ENCODE measurements at regions not wholly inside any gene's neighbourhood (a gene's known extent, or its start where the extent isn't known, plus 50 kb on each side); places are given as distances from the start of the nearest gene placed in this dataset.

GRCh38 chr22:22423681-22424080, 84.9 kb downstream of the ZNF280B start:
- H2BK20ac ChIP-seq (ENCODE audit: low read depth, low read length): no peak overlapping the region
- POLR2A ChIA-PET (ENCODE audit: unreplicated experiment): no interaction called here
- H3K9me1 ChIP-seq (ENCODE audit: insufficient read depth, low read length): no peaks in the 10 kb centered on the region
- no peak overlapping the region for H3K56ac ChIP-seq (ENCODE audit: extremely low read depth, insufficient read depth, low read length)
- no peak overlapping the region for H2BK15ac ChIP-seq (ENCODE audit: low read depth, low read length)
- TF ChIP-seq POLR2A (IDR thresholded peaks at IDR 0.05; ENCODE audit: low read depth, low read length) (no peak), BHLHE40 (IDR thresholded peaks at IDR 0.05; ENCODE audit: low read depth, low read length) (no peak), MXI1 (IDR thresholded peaks at IDR 0.05; ENCODE audit: borderline replicate concordance, low read depth, low read length) (no peak), SMC3 (IDR thresholded peaks at IDR 0.05; ENCODE audit: low read depth, low read length) (no peak), MAFK (IDR thresholded peaks at IDR 0.05; ENCODE audit: low read depth, low read length) (no peak), ELK1 (IDR thresholded peaks at IDR 0.05; ENCODE audit: borderline replicate concordance, low read depth, low read length) (no peak), FOS (IDR thresholded peaks at IDR 0.05; ENCODE audit: low read depth, low read length) (no peak), CEBPB (IDR thresholded peaks at IDR 0.05; ENCODE audit: low read depth, low read length) (no peak), NFE2L2 (IDR thresholded peaks at IDR 0.05; ENCODE audit: low read depth, low read length) (no peak), RFX5 (IDR thresholded peaks at IDR 0.05; ENCODE audit: low read depth, low read length) (no peak)
- no peak overlapping the region for H3K27ac ChIP-seq (ENCODE audit: insufficient read depth, low read length)
- H3K9me3 ChIP-seq (ENCODE audit: control insufficient read depth, insufficient read depth, low read length): no peaks in the 10 kb centered on the region
- intact Hi-C loops (cut with micrococcal nuclease) (loop anchor here (2.0 kb wide), 1 partner anchor 217 kb away; no protein-coding TSS in a partner anchor), in situ Hi-C loops (cut with MboI; ENCODE audit: low sequenced_read_pairs) (no loop called here), dilution Hi-C loops (cut with HindIII; ENCODE audit: low sequenced_read_pairs, unreplicated experiment) (no loop called here)
- H3K14ac ChIP-seq (replicated peaks; ENCODE audit: low read depth, low read length): no peak overlapping the region
- no peak overlapping the region for H3K4ac ChIP-seq (ENCODE audit: low read depth, low read length)
- no peaks in the 10 kb centered on the region for H4K20me1 ChIP-seq (ENCODE audit: insufficient read depth, low read length)
- no peak overlapping the region for H2AK9ac ChIP-seq (replicated peaks; ENCODE audit: low read depth, low read length, poor library complexity)
- H3K79me1 ChIP-seq (ENCODE audit: low read depth in 1 of 2, low read length in 2 of 2): no peaks in the 10 kb centered on the region
- no peak overlapping the region for H2BK5ac ChIP-seq (ENCODE audit: low read depth, low read length, poor library complexity, severe bottlenecking)
- H2AFZ ChIP-seq (replicated peaks; ENCODE audit: low read length, poor library complexity): no peak overlapping the region
- DNase-seq (no peak), ATAC-seq (ENCODE audit: low read depth) (no peak)
- H2AK5ac ChIP-seq (ENCODE audit: low read depth, low read length): no peak overlapping the region
- no peak overlapping the region for H3K4me2 ChIP-seq (ENCODE audit: low read depth, low read length)
- H2BK120ac ChIP-seq (ENCODE audit: low read depth, low read length): no peak overlapping the region
- H3K4me3 ChIP-seq (ENCODE audit: insufficient read depth, low read depth, low read length): no peak overlapping the region
- H3K36me3 ChIP-seq (ENCODE audit: control insufficient read depth, insufficient read depth, low read length): no peaks in the 10 kb centered on the region
- H3K9ac ChIP-seq (ENCODE audit: low read depth, low read length): no peak overlapping the region
- no CpG with 5 or more reads among the region's 3 CpGs for WGBS, 2 experiments (ENCODE audit: extremely low coverage in 2 of 2, insufficient read length in 1 of 2)
- H3K27me3 ChIP-seq (ENCODE audit: control insufficient read depth, insufficient read depth, low read length): peaks cover 24% of the 10 kb centered on the region
- no peak overlapping the region for H3K23ac ChIP-seq (ENCODE audit: low read depth, low read length)
- CTCF ChIA-PET: no interaction called here
- no peak overlapping the region for H4K5ac ChIP-seq (ENCODE audit: low read depth, low read length)
- no peak overlapping the region for H4K91ac ChIP-seq (ENCODE audit: insufficient read depth, low read depth, low read length)
- no peaks in the 10 kb centered on the region for H3K4me1 ChIP-seq (ENCODE audit: control insufficient read depth, insufficient read depth, low read length)
- no TSS peak for BruUV-seq (replicated peaks)
- H4K8ac ChIP-seq (ENCODE audit: low read depth in 2 of 2, low read length in 2 of 2): no peak overlapping the region
- no peak overlapping the region for H3K18ac ChIP-seq (ENCODE audit: low read depth, low read length)

Data from IMR-90 (cell line).